ENCODE measurements at regions not wholly inside any gene's neighbourhood (a gene's known extent, or its start where the extent isn't known, plus 50 kb on each side); places are given as distances from the start of the nearest gene placed in this dataset.

DNA sequence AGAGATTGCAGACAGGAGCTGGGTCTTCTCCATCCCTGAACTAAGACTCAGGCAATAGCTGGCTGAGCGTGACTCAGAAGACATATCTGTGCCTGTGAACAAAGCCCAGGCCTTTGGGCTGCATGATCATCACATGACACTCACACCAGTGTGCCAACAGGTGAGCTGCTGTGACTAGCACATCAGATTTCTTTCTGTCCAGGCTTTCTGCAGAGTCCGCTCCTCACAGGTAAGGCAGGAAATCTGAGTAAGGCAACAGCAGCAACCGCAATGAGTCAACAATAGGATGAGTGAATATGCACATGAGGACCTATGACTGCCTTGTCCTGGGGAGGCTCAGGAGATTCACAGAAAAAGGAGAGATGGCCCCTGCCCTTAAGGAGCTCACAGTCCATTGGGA lies 293.6 kb downstream of the ACTL7B start:
- H3K9me3 ChIP-seq (ENCODE audit: control insufficient read depth, low read depth, low read length) = no peaks in the 10 kb centered on the region
- H2AFZ ChIP-seq (ENCODE audit: control insufficient read depth, low read length) = no peak overlapping the region
- H3K9ac ChIP-seq (ENCODE audit: control insufficient read depth, extremely low read depth, insufficient read depth, low read length) = peak overlapping the region; percentile 70
- no peaks in the 10 kb centered on the region for H4K20me1 ChIP-seq (ENCODE audit: control insufficient read depth, extremely low read depth, insufficient read depth, low read length)
- H3K79me2 ChIP-seq (ENCODE audit: control insufficient read depth, insufficient read depth, low read length) = no peaks in the 10 kb centered on the region
- H3K4me1 ChIP-seq (ENCODE audit: control insufficient read depth, extremely low read depth, insufficient read depth, low read length) = peaks cover 23% of the 10 kb centered on the region
- TF ChIP-seq EZH2 (IDR thresholded peaks at IDR 0.05; ENCODE audit: low read length) = no peak
- TF ChIP-seq, protein P1, sequence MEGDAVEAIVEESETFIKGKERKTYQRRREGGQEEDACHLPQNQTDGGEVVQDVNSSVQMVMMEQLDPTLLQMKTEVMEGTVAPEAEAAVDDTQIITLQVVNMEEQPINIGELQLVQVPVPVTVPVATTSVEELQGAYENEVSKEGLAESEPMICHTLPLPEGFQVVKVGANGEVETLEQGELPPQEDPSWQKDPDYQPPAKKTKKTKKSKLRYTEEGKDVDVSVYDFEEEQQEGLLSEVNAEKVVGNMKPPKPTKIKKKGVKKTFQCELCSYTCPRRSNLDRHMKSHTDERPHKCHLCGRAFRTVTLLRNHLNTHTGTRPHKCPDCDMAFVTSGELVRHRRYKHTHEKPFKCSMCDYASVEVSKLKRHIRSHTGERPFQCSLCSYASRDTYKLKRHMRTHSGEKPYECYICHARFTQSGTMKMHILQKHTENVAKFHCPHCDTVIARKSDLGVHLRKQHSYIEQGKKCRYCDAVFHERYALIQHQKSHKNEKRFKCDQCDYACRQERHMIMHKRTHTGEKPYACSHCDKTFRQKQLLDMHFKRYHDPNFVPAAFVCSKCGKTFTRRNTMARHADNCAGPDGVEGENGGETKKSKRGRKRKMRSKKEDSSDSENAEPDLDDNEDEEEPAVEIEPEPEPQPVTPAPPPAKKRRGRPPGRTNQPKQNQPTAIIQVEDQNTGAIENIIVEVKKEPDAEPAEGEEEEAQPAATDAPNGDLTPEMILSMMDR (optimal IDR thresholded peaks at IDR 0.05 in 1 of 3, IDR thresholded peaks at IDR 0.05 in 1 of 3, conservative IDR thresholded peaks at IDR 0.05 in 1 of 3; ENCODE audit: extremely low read depth in 1 of 3, insufficient read depth in 2 of 3, low read length in 3 of 3) = no peak
- no peaks in the 10 kb centered on the region for H3K9me1 ChIP-seq (ENCODE audit: control insufficient read depth, extremely low read depth, insufficient read depth, low read length)
- DNase-seq (ENCODE audit: low read depth, low spot score) = peak; percentile 100
- FAIRE-seq = peak; percentile 100
- no peaks in the 10 kb centered on the region for H3K36me3 ChIP-seq (ENCODE audit: control insufficient read depth in 2 of 2, extremely low read depth in 1 of 2, insufficient read depth in 2 of 2, low read length in 2 of 2)
- H3K4me2 ChIP-seq (ENCODE audit: control insufficient read depth, extremely low read depth, insufficient read depth, low read depth, low read length) = peak overlapping the region; percentile 49
- H3K27me3 ChIP-seq (ENCODE audit: control insufficient read depth, extremely low read depth, insufficient read depth, low read length) = no peaks in the 10 kb centered on the region
- dilution Hi-C loops (cut with MboI; ENCODE audit: extremely low pct_ligation_motif_present, low sequenced_read_pairs) = no loop called here
- peak overlapping the region; percentile 96 for H3K27ac ChIP-seq (ENCODE audit: control insufficient read depth, insufficient read depth, low read length)
- no peak overlapping the region for H3K4me3 ChIP-seq (ENCODE audit: control insufficient read depth in 2 of 3, extremely low read depth in 1 of 3, insufficient read depth in 2 of 3, low read depth in 1 of 3, low read length in 3 of 3)

DNA sequence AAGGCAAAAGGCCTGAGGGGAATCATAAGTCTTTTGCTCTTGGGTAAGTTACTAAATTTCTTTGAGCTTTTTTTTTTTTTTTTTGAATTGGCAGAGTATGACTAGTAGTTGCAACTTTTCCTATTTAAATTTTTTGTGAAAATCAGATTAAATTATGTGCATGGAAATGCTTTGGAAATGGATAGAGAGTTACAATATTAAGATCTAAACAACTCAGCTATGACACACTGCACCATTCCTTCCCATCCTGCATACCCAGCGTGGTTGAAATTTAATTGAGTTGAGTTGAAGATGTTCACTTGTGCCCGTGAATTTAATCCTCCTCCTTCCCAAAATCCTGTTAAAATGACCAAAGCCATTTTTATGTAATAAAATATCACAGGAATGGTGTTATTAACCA lies 296.4 kb downstream of the ACTL7B start:
- DNase-seq (ENCODE audit: low read depth, low spot score) (no peak), FAIRE-seq (no peak)
- no peak for TF ChIP-seq EZH2 (IDR thresholded peaks at IDR 0.05; ENCODE audit: low read length)
- TF ChIP-seq, protein P1 (optimal IDR thresholded peaks at IDR 0.05 in 1 of 3, IDR thresholded peaks at IDR 0.05 in 1 of 3, conservative IDR thresholded peaks at IDR 0.05 in 1 of 3; ENCODE audit: extremely low read depth in 1 of 3, insufficient read depth in 2 of 3, low read length in 3 of 3) = no peak
- Histone ChIP-seq H3K36me3 (ENCODE audit: control insufficient read depth in 2 of 2, extremely low read depth in 1 of 2, insufficient read depth in 2 of 2, low read length in 2 of 2) (no peaks in the 10 kb centered on the region), H3K4me1 (ENCODE audit: control insufficient read depth, extremely low read depth, insufficient read depth, low read length) (peaks cover 9% of the 10 kb centered on the region), H3K4me3 (ENCODE audit: control insufficient read depth in 2 of 3, extremely low read depth in 1 of 3, insufficient read depth in 2 of 3, low read depth in 1 of 3, low read length in 3 of 3) (no peak overlapping the region), H3K9me3 (ENCODE audit: control insufficient read depth, low read depth, low read length) (no peaks in the 10 kb centered on the region), H3K27ac (ENCODE audit: control insufficient read depth, insufficient read depth, low read length) (no peak overlapping the region), H3K27me3 (ENCODE audit: control insufficient read depth, extremely low read depth, insufficient read depth, low read length) (no peaks in the 10 kb centered on the region), H3K4me2 (ENCODE audit: control insufficient read depth, extremely low read depth, insufficient read depth, low read depth, low read length) (no peak overlapping the region), H3K9me1 (ENCODE audit: control insufficient read depth, extremely low read depth, insufficient read depth, low read length) (no peaks in the 10 kb centered on the region), H4K20me1 (ENCODE audit: control insufficient read depth, extremely low read depth, insufficient read depth, low read length) (no peaks in the 10 kb centered on the region), H2AFZ (ENCODE audit: control insufficient read depth, low read length) (no peak overlapping the region), H3K79me2 (ENCODE audit: control insufficient read depth, insufficient read depth, low read length) (no peaks in the 10 kb centered on the region), H3K9ac (ENCODE audit: control insufficient read depth, extremely low read depth, insufficient read depth, low read length) (no peak overlapping the region)
- dilution Hi-C loops (cut with MboI; ENCODE audit: extremely low pct_ligation_motif_present, low sequenced_read_pairs) = no loop called here

All from keratinocyte (primary cell).